ENCODE measurements at regions not wholly inside any gene's neighbourhood (a gene's known extent, or its start where the extent isn't known, plus 50 kb on each side); places are given as distances from the start of the nearest gene placed in this dataset.
A peak's percentile ranks its signal among the peaks of the same experiment; 100 is the strongest.

- Histone ChIP-seq H3K4me3 (no peak overlapping the region), H3K36me3 (no peaks in the 10 kb centered on the region), H3K27me3 (replicated peaks in 1 of 7) (peaks cover 0 to 36% (median 0%) of the 10 kb centered on the region in 7 donors), H3K4me1 (no peaks in the 10 kb centered on the region), H3K9me3 (no peaks in the 10 kb centered on the region), H3K27ac (no peak overlapping the region)
- peak; percentile 48 for DNase-seq
- TF ChIP-seq POLR2A (IDR thresholded peaks at IDR 0.05) (no peak), POLR2AphosphoS5 (IDR thresholded peaks at IDR 0.05) (no peak)
- intact Hi-C loops (cut with DNase I; ENCODE audit: low total_unique reads), result no loop called here
- WGBS, 5 donors, result 76 to 86% (median 81%) methylated on average over 19 to 22 of the region's 22 CpGs
These were observed 975.6 kb downstream of the BRD1 start for GRCh38 chr22:48851933-48852549.

- peak; percentile 60 for DNase-seq
- no peaks in the 10 kb centered on the region for H3K36me3 ChIP-seq
- H3K4me3 ChIP-seq, result no peak overlapping the region
- peaks cover 0 to 39% (median 0%) of the 10 kb centered on the region in 7 donors for H3K27me3 ChIP-seq (replicated peaks in 1 of 7)
- intact Hi-C loops (cut with DNase I; ENCODE audit: low total_unique reads), result no loop called here
- H3K27ac ChIP-seq, result no peak overlapping the region
- no peak for TF ChIP-seq POLR2AphosphoS5 (IDR thresholded peaks at IDR 0.05)
- no peak for TF ChIP-seq POLR2A (IDR thresholded peaks at IDR 0.05)
- TF ChIP-seq CTCF (IDR thresholded peaks at IDR 0.05 in 8 of 11, conservative IDR thresholded peaks at IDR 0.05 in 3 of 11), result no peak
- WGBS, 5 donors, result 81 to 88% (median 85%) methylated on average over 12 to 16 of the region's 16 CpGs
- H3K9me3 ChIP-seq, result no peaks in the 10 kb centered on the region
- no peaks in the 10 kb centered on the region for H3K4me1 ChIP-seq
These were observed 976.9 kb downstream of the BRD1 start for GRCh38 chr22:48850658-48851287.

- H3K27me3 ChIP-seq (replicated peaks in 1 of 7), result peaks cover 0 to 45% (median 0%) of the 10 kb centered on the region in 7 donors
- no peak for TF ChIP-seq POLR2AphosphoS5 (IDR thresholded peaks at IDR 0.05)
- TF ChIP-seq CTCF (IDR thresholded peaks at IDR 0.05 in 8 of 11, conservative IDR thresholded peaks at IDR 0.05 in 3 of 11), result no peak
- H3K4me1 ChIP-seq, result no peaks in the 10 kb centered on the region
- DNase-seq, result peak; percentile 53
- H3K27ac ChIP-seq, result no peak overlapping the region
- no peak overlapping the region for H3K4me3 ChIP-seq
- 68 to 82% (median 76%) methylated on average over 12 of the region's 13 CpGs for WGBS, 5 donors
- H3K36me3 ChIP-seq, result no peaks in the 10 kb centered on the region
- intact Hi-C loops (cut with DNase I; ENCODE audit: low total_unique reads), result no loop called here
- no peaks in the 10 kb centered on the region for H3K9me3 ChIP-seq
These were observed 977.6 kb downstream of the BRD1 start for GRCh38 chr22:48849963-48850657.

GRCh38 chr22:48849219-48849912 is 978.3 kb downstream of the BRD1 start:
- Histone ChIP-seq H3K9me3 (no peaks in the 10 kb centered on the region), H3K4me3 (no peak overlapping the region), H3K27ac (no peak overlapping the region), H3K4me1 (no peaks in the 10 kb centered on the region), H3K36me3 (no peaks in the 10 kb centered on the region), H3K27me3 (replicated peaks in 1 of 7) (peaks cover 0 to 53% (median 0%) of the 10 kb centered on the region in 7 donors)
- DNase-seq, result peak; percentile 18
- WGBS, 5 donors, result 59 to 81% (median 74%) methylated on average over 7 to 8 of the region's 8 CpGs
- TF ChIP-seq CTCF (IDR thresholded peaks at IDR 0.05 in 8 of 11, conservative IDR thresholded peaks at IDR 0.05 in 3 of 11), result no peak
- no peak for TF ChIP-seq POLR2A (IDR thresholded peaks at IDR 0.05)
- TF ChIP-seq POLR2AphosphoS5 (IDR thresholded peaks at IDR 0.05), result no peak
- intact Hi-C loops (cut with DNase I; ENCODE audit: low total_unique reads), result no loop called here

Measured in spleen (tissue), 11 donors.